GM23338 (cell line): ENCODE measurements at regions not wholly inside any gene's neighbourhood (a gene's known extent, or its start where the extent isn't known, plus 50 kb on each side); places are given as distances from the start of the nearest gene placed in this dataset.

Experiments used
- ATAC-seq: fragments of 200-7000 bp; cut with Tn5 transposase; 3 replicates; pipeline ENCODE4 v1.9.1; 2020
- DNase-seq: peaks from one replicate; pipeline ENCODE4 v3.0.0-alpha.2; 2015; ENCODE audit warnings: low spot score
- H2AFZ ChIP-seq: fragments of 200-600 bp; sonication (generic); 2 replicates; pipeline ENCODE4 v1.8.0; 2016; ENCODE audit warnings: antibody characterized with exemption, mild to moderate bottlenecking, moderate library complexity
- H3F3A ChIP-seq: fragments of 200-600 bp; sonication (generic); replicated peaks from 2 replicates; pipeline ENCODE4 v1.8.0; 2017; ENCODE audit warnings: antibody characterized with exemption, mixed run types, low read depth
- H3K27ac ChIP-seq: fragments of 200-600 bp; sonication (generic); 2 replicates; pipeline ENCODE4 v1.6.1; 2016; ENCODE audit warnings: low read depth
- H3K27me3 ChIP-seq: fragments of 200-600 bp; sonication (generic); 2 replicates; pipeline ENCODE4 v1.8.0; 2016; ENCODE audit warnings: mild to moderate bottlenecking, mixed run types, moderate library complexity; ENCODE audit not compliant: insufficient read depth
- H3K36me3 ChIP-seq: fragments of 200-600 bp; sonication (generic); 2 replicates; pipeline ENCODE4 v1.8.0; 2016; ENCODE audit warnings: mild to moderate bottlenecking; ENCODE audit not compliant: insufficient read depth
- H3K4me1 ChIP-seq: fragments of 200-600 bp; sonication (generic); 2 replicates; pipeline ENCODE4 v1.8.0; 2016; ENCODE audit warnings: mild to moderate bottlenecking, moderate library complexity; ENCODE audit not compliant: insufficient read depth
- H3K4me2 ChIP-seq: fragments of 200-600 bp; sonication (generic); 2 replicates; pipeline ENCODE4 v1.7.1; 2017; ENCODE audit warnings: mixed run types
- H3K4me3 ChIP-seq: fragments of 200-600 bp; sonication (generic); 2 replicates; pipeline ENCODE4 v1.6.1; 2016; ENCODE audit warnings: mixed run types
- H3K79me2 ChIP-seq: fragments of 200-600 bp; sonication (generic); replicated peaks from 2 replicates; pipeline ENCODE4 v1.8.0; 2017; ENCODE audit warnings: mild to moderate bottlenecking; ENCODE audit not compliant: insufficient read depth
- H3K9me2 ChIP-seq: fragments of 200-600 bp; sonication (generic); 2 replicates; pipeline ENCODE4 v1.8.0; 2017; ENCODE audit not compliant: insufficient read depth
- H4K20me1 ChIP-seq: fragments of 200-600 bp; sonication (generic); replicated peaks from 2 replicates; pipeline ENCODE4 v1.8.0; 2017; ENCODE audit warnings: mild to moderate bottlenecking; ENCODE audit not compliant: insufficient read depth
- H3K27ac Mint-ChIP-seq: 2 replicates; pipeline ENCODE4 v1.8.0; 2020; ENCODE audit warnings: inconsistent platforms, mild to moderate bottlenecking, moderate library complexity, mixed read lengths
- H3K27me3 Mint-ChIP-seq: 3 replicates; pipeline ENCODE4 v1.8.0; 2022; ENCODE audit warnings: low read depth, mild to moderate bottlenecking, moderate library complexity, mixed read lengths, inconsistent platforms; ENCODE audit not compliant: insufficient read depth, poor library complexity
- H3K36me3 Mint-ChIP-seq: 3 replicates; pipeline ENCODE4 v1.8.0; 2021; ENCODE audit warnings: low read depth, mild to moderate bottlenecking, inconsistent platforms, moderate library complexity, mixed read lengths
- H3K4me1 Mint-ChIP-seq: 3 replicates; pipeline ENCODE4 v1.8.0; 2020; ENCODE audit warnings: mild to moderate bottlenecking, inconsistent platforms, mixed read lengths
- H3K4me3 Mint-ChIP-seq: 3 replicates; pipeline ENCODE4 v1.8.0; 2021; ENCODE audit warnings: moderate library complexity, mild to moderate bottlenecking, inconsistent platforms, mixed read lengths
- H3K9me3 Mint-ChIP-seq: 3 replicates; pipeline ENCODE4 v1.8.0; 2020; ENCODE audit warnings: moderate library complexity, mild to moderate bottlenecking, inconsistent platforms, mixed read lengths
- CTCF ChIP-seq, 2 experiments: fragments of 200-600 bp in 1 of 2; sonication (generic) in 1 of 2; conservative IDR thresholded peaks; 2 replicates each; pipeline versions ENCODE4 v1.5.1 to v1.6.1; 2016 to 2017; ENCODE audit warnings: antibody characterized with exemption in 2 of 2, low read depth in 2 of 2, mild to moderate bottlenecking in 2 of 2, moderate library complexity in 1 of 2
- ETS1 ChIP-seq: IDR thresholded peaks from 2 replicates; pipeline ENCODE4 v1.6.1; 2016; ENCODE audit warnings: antibody characterized with exemption
- EZH2 ChIP-seq: fragments of 200-600 bp; sonication (generic); IDR thresholded peaks from one replicate; pipeline ENCODE4 v1.8.0; 2017; ENCODE audit warnings: antibody characterized with exemption, mild to moderate bottlenecking, low read depth; ENCODE audit not compliant: unreplicated experiment
- EZH2phosphoT487 ChIP-seq: fragments of 200-600 bp; sonication (generic); IDR thresholded peaks from one replicate; pipeline ENCODE4 v1.8.1; 2018; ENCODE audit warnings: antibody characterized with exemption; ENCODE audit not compliant: unreplicated experiment
- JUNB ChIP-seq: IDR thresholded peaks from one replicate; pipeline ENCODE4 v1.6.1; 2016; ENCODE audit warnings: antibody characterized with exemption; ENCODE audit not compliant: unreplicated experiment
- NANOG ChIP-seq: IDR thresholded peaks from 2 replicates; pipeline ENCODE4 v1.6.1; 2016; ENCODE audit warnings: antibody characterized with exemption, borderline replicate concordance
- STAT1 ChIP-seq: IDR thresholded peaks from one replicate; pipeline ENCODE4 v1.6.1; 2016; ENCODE audit warnings: antibody characterized with exemption; ENCODE audit not compliant: unreplicated experiment
- ZNF114 ChIP-seq: fragments of 250-450 bp; sonication (Bioruptor Pico); IDR thresholded peaks from 2 replicates; pipeline ENCODE4 v1.5.0; 2020; ENCODE audit warnings: mild to moderate bottlenecking, moderate library complexity
- ZNF331 ChIP-seq: fragments of 250-450 bp; sonication (Bioruptor Pico); IDR thresholded peaks from 2 replicates; pipeline ENCODE4 v1.5.0; 2020; ENCODE audit warnings: low read depth, mild to moderate bottlenecking, moderate library complexity
- ZNF462 ChIP-seq: fragments of 250-450 bp; sonication (Bioruptor Pico); IDR thresholded peaks from 2 replicates; pipeline ENCODE4 v1.5.0; 2020; ENCODE audit warnings: mild to moderate bottlenecking, moderate library complexity

- TF ChIP-seq ZNF462 (CRISPR knock-in tag) (no peak), NANOG (no peak), ZNF331 (CRISPR knock-in tag) (no peak), JUNB (no peak), EZH2 (no peak)
Observed at GRCh38 chr17:54102246-54102645, 279.5 kb downstream of the KIF2B start (continued).

GRCh38 chr17:54111576-54111975 lies 288.8 kb downstream of the KIF2B start:
- H2AFZ ChIP-seq: no peak overlapping the region
- no peak overlapping the region for H3K4me3 Mint-ChIP-seq
- H3K27me3 Mint-ChIP-seq: no peaks in the 10 kb centered on the region
- no peaks in the 10 kb centered on the region for H3K4me1 Mint-ChIP-seq
- no peaks in the 10 kb centered on the region for H3K36me3 ChIP-seq
- H3K9me2 ChIP-seq: 0 out of 2 replicates have a peak, but pooled peaks cover 3% of the 10 kb centered on the region
- H3F3A ChIP-seq: no peaks in the 10 kb centered on the region
- H3K9me3 Mint-ChIP-seq: peaks cover 7% of the 10 kb centered on the region; the same call in 2 of the 3 replicates
- no peaks in the 10 kb centered on the region for H3K4me1 ChIP-seq
- H3K4me2 ChIP-seq: no peak overlapping the region
- no peak overlapping the region for H3K27ac Mint-ChIP-seq
- no peak overlapping the region for H3K27ac ChIP-seq
- H4K20me1 ChIP-seq: no peaks in the 10 kb centered on the region
- H3K36me3 Mint-ChIP-seq: peaks cover 3% of the 10 kb centered on the region; the same call in 2 of the 3 replicates
- no peak overlapping the region for H3K4me3 ChIP-seq
- no peaks in the 10 kb centered on the region for H3K27me3 ChIP-seq
- ATAC-seq: no peak
- TF ChIP-seq EZH2phosphoT487 (no peak), STAT1 (no peak), ETS1 (no peak), CTCF (conservative IDR thresholded peaks at IDR 0.05; ENCODE audit: low read depth in 2 of 2) (no peak), JUNB (no peak), ZNF114 (CRISPR knock-in tag) (no peak), NANOG (no peak)
- H3K79me2 ChIP-seq: no peaks in the 10 kb centered on the region
- DNase-seq: no peak
